AG04449 (cell line): ENCODE measurements at regions not wholly inside any gene's neighbourhood (a gene's known extent, or its start where the extent isn't known, plus 50 kb on each side); places are given as distances from the start of the nearest gene placed in this dataset.

Experiments
- CTCF ChIA-PET: fragments of 350-600 bp; formaldehyde crosslinking; extraction: SDS; loops from one replicate; lab custom pipeline; 2021; ENCODE audit warnings: antibody characterized with exemption; lab: Yijun Ruan, JAX
- POLR2A ChIA-PET: fragments of 400-600, 350-600 bp; formaldehyde crosslinking; extraction: SDS; loops from one replicate; lab custom pipeline; 2020; ENCODE audit warnings: antibody characterized with exemption, inconsistent platforms; lab: Yijun Ruan, JAX
- DNase-seq: peaks from one replicate; pipeline ENCODE4 v3.0.0-alpha.2; 2010; ENCODE audit warnings: low read depth, low spot score
- H3K4me3 ChIP-seq: 2 replicates; pipeline ENCODE4 v1.5.1; 2011; ENCODE audit warnings: low read depth, mild to moderate bottlenecking, control low read depth, low read length
- TF ChIP-seq, protein P1 (sequence below): IDR thresholded peaks from one replicate; pipeline ENCODE4 v1.5.1; 2011; ENCODE audit warnings: mild to moderate bottlenecking, moderate library complexity, low read length, control low read depth, inconsistent platforms; ENCODE audit not compliant: insufficient read depth; ENCODE audit errors: missing control alignments

DNA sequence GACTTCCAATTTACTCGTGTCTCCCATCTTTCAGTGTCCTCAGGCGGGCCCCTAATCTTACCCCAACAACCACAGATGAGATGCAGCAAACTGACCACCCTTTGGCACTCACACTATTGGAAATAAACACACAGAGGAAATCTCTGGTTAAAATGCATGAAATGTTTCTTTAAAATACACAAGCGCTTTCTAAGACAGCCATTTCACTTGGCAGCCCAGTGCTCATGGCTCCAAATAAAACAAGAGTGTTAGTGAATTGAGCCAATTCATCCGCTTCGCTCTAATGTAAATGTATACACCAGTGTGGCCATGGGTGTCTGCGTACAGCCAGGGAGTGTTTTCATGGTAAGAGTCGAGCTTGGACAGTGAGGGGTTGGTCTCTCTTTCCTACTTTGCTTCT is 282.9 kb downstream of the CLIC5 start:
- no peak overlapping the region for H3K4me3 ChIP-seq
- ChIA-PET CTCF (no interaction called here), POLR2A (no interaction called here)
- TF ChIP-seq, protein P1, sequence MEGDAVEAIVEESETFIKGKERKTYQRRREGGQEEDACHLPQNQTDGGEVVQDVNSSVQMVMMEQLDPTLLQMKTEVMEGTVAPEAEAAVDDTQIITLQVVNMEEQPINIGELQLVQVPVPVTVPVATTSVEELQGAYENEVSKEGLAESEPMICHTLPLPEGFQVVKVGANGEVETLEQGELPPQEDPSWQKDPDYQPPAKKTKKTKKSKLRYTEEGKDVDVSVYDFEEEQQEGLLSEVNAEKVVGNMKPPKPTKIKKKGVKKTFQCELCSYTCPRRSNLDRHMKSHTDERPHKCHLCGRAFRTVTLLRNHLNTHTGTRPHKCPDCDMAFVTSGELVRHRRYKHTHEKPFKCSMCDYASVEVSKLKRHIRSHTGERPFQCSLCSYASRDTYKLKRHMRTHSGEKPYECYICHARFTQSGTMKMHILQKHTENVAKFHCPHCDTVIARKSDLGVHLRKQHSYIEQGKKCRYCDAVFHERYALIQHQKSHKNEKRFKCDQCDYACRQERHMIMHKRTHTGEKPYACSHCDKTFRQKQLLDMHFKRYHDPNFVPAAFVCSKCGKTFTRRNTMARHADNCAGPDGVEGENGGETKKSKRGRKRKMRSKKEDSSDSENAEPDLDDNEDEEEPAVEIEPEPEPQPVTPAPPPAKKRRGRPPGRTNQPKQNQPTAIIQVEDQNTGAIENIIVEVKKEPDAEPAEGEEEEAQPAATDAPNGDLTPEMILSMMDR: no peak
- no peak for DNase-seq

- ChIA-PET POLR2A (no interaction called here), CTCF (no interaction called here)
- no peak overlapping the region for H3K4me3 ChIP-seq
These were observed 285.4 kb downstream of the CLIC5 start for GRCh38 chr6:45730232-45730631.

GRCh38 chr6:45728674-45729073 is 287.0 kb downstream of the CLIC5 start:
- DNase-seq: no peak
- TF ChIP-seq, protein P1: no peak
- ChIA-PET POLR2A (no interaction called here), CTCF (interaction anchor here (1.4 kb wide), 1 partner anchor 194 kb away, joined by 3 read pairs; no protein-coding TSS in a partner anchor)
- no peak overlapping the region for H3K4me3 ChIP-seq

More at GRCh38 chr6:45730232-45730631, 285.4 kb downstream of the CLIC5 start:
- DNase-seq: no peak
- TF ChIP-seq, protein P1: no peak

DNA sequence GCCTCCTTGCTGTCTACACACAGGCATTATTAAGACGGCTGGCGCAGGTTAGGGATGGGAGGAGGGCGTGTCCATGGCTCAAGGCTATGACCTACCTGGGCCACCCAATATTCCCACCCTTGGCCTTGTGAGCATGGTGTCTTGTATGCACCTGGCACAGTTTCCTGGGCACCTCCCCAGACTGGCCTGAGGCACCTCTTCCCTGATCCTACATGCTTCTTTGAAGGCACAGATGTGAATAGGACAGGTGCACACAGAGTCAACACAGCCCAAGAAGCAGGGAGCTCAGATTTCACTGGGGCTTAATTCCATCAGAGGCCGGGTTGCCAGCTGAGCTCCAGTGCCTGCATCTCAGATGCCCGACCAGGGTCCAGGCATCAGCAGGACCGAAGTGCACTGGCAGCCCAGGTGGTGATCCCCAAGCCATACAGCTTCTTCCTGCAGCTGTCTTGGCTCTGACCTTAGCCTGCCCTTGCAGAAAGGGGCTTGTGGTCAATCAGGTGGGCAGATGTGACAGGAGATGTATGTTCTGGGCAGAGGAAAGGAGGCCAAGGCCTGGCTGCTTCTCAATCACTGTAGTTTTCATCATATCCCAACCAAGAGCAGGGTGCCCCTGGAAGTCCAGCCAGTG is 287.7 kb downstream of the CLIC5 start:
- CTCF ChIA-PET: interaction anchor here (1.1 to 2.8 kb wide), 2 partner anchors 13 to 14 kb away, joined by 4 to 11 read pairs; no protein-coding TSS in a partner anchor
- no peak for DNase-seq
- POLR2A ChIA-PET: no interaction called here
- TF ChIP-seq, protein P1: no peak
- H3K4me3 ChIP-seq: no peak overlapping the region

GRCh38 chr6:45727228-45727627 is 288.4 kb downstream of the CLIC5 start:
- ChIA-PET CTCF (interaction anchor here (1.1 to 2.8 kb wide), 2 partner anchors 13 to 15 kb away, joined by 4 to 11 read pairs; no protein-coding TSS in a partner anchor), POLR2A (no interaction called here)
- TF ChIP-seq, protein P1: no peak
- no peak for DNase-seq
- H3K4me3 ChIP-seq: no peak overlapping the region

DNA sequence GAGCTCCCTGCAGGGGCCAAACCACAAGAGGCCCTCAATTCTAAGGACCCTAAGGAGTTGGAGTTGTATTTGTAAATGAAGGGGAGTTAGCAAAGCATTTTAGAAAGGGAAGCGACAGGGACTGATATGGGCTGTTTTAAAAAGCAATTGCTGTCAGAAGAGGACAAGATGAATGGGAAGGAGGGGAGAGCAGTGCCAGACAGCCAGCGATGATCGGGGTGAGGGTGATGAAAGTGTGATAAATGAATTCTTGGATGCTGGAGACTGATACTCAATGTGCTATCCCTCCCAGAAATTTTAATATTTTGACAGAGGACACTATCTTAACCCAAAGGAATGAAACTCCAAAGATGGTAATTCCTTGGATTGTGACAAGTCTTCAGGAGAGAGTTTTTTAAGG is 289.2 kb downstream of the CLIC5 start:
- TF ChIP-seq, protein P1: no peak
- POLR2A ChIA-PET: no interaction called here
- H3K4me3 ChIP-seq: no peak overlapping the region
- DNase-seq: no peak
- CTCF ChIA-PET: interaction anchor here (2.3 to 2.8 kb wide), 2 partner anchors 12 to 196 kb away, joined by 11 read pairs; no protein-coding TSS in a partner anchor
